ENCODE measurements at regions not wholly inside any gene's neighbourhood (a gene's known extent, or its start where the extent isn't known, plus 50 kb on each side); places are given as distances from the start of the nearest gene placed in this dataset.

- Mint-ChIP-seq H3K9me3 (ENCODE audit: unreplicated experiment) (no peaks in the 10 kb centered on the region), H3K4me3 (ENCODE audit: unreplicated experiment) (no peak overlapping the region), H3K27me3 (ENCODE audit: insufficient read depth, unreplicated experiment) (peaks cover 28% of the 10 kb centered on the region), H3K4me1 (ENCODE audit: insufficient read depth, unreplicated experiment) (peaks cover 11% of the 10 kb centered on the region), H3K36me3 (ENCODE audit: insufficient read depth, unreplicated experiment) (no peaks in the 10 kb centered on the region), H3K27ac (ENCODE audit: low read depth, unreplicated experiment) (no peak overlapping the region)
- CTCF ChIA-PET = interaction anchor here (0.6 kb wide), 2 partner anchors 181 to 325 kb away, joined by 3 read pairs; no protein-coding TSS in a partner anchor
- intact Hi-C loops (cut with micrococcal nuclease) = no loop called here
- BruUV-seq (replicated peaks) = no TSS peak
- TF ChIP-seq CTCF (IDR thresholded peaks at IDR 0.05; ENCODE audit: unreplicated experiment) = no peak
- POLR2A ChIA-PET = no interaction called here
- DNase-seq (ENCODE audit: unreplicated experiment) = no peak
These were observed 341.3 kb upstream of the SHH start for GRCh38 chr7:156153590-156153989.

GRCh38 chr7:156152390-156152789 lies 340.1 kb upstream of the SHH start:
- no peaks in the 10 kb centered on the region for H3K9me3 Mint-ChIP-seq (ENCODE audit: unreplicated experiment)

GRCh38 chr7:156151658-156152057 lies 339.4 kb upstream of the SHH start:
- POLR2A ChIA-PET = interaction anchor here (0.5 kb wide), 1 partner anchor 22 kb away, joined by 3 read pairs; no protein-coding TSS in a partner anchor

More at GRCh38 chr7:156152390-156152789, 340.1 kb upstream of the SHH start:
- Mint-ChIP-seq H3K27ac (ENCODE audit: low read depth, unreplicated experiment) (no peak overlapping the region), H3K27me3 (ENCODE audit: insufficient read depth, unreplicated experiment) (peaks cover 34% of the 10 kb centered on the region), H3K4me3 (ENCODE audit: unreplicated experiment) (no peak overlapping the region), H3K36me3 (ENCODE audit: insufficient read depth, unreplicated experiment) (no peaks in the 10 kb centered on the region), H3K4me1 (ENCODE audit: insufficient read depth, unreplicated experiment) (peaks cover 11% of the 10 kb centered on the region)
- intact Hi-C loops (cut with micrococcal nuclease) = no loop called here
- no TSS peak for BruUV-seq (replicated peaks)
- DNase-seq (ENCODE audit: unreplicated experiment) = no peak
- no peak for TF ChIP-seq CTCF (IDR thresholded peaks at IDR 0.05; ENCODE audit: unreplicated experiment)
- POLR2A ChIA-PET = no interaction called here
- CTCF ChIA-PET = no interaction called here

GRCh38 chr7:156151078-156151477 lies 338.8 kb upstream of the SHH start:
- H3K4me1 Mint-ChIP-seq (ENCODE audit: insufficient read depth, unreplicated experiment) = peaks cover under 1% of the 10 kb centered on the region
- no peak for TF ChIP-seq CTCF (IDR thresholded peaks at IDR 0.05; ENCODE audit: unreplicated experiment)
- ChIA-PET POLR2A (interaction anchor here (0.5 kb wide), 1 partner anchor 21 kb away, joined by 3 read pairs; no protein-coding TSS in a partner anchor), CTCF (interaction anchor here (0.6 kb wide), 1 partner anchor 571 kb away, joined by 4 read pairs; no protein-coding TSS in a partner anchor)
- H3K4me3 Mint-ChIP-seq (ENCODE audit: unreplicated experiment) = no peak overlapping the region
- no peak overlapping the region for H3K27ac Mint-ChIP-seq (ENCODE audit: low read depth, unreplicated experiment)
- H3K36me3 Mint-ChIP-seq (ENCODE audit: insufficient read depth, unreplicated experiment) = no peaks in the 10 kb centered on the region
- H3K27me3 Mint-ChIP-seq (ENCODE audit: insufficient read depth, unreplicated experiment) = peaks cover 47% of the 10 kb centered on the region
- BruUV-seq (replicated peaks) = no TSS peak
- no peak for DNase-seq (ENCODE audit: unreplicated experiment)
- intact Hi-C loops (cut with micrococcal nuclease) = no loop called here
- no peaks in the 10 kb centered on the region for H3K9me3 Mint-ChIP-seq (ENCODE audit: unreplicated experiment)

More at GRCh38 chr7:156151658-156152057, 339.4 kb upstream of the SHH start:
- TF ChIP-seq CTCF (IDR thresholded peaks at IDR 0.05; ENCODE audit: unreplicated experiment) = no peak
- intact Hi-C loops (cut with micrococcal nuclease) = no loop called here
- Mint-ChIP-seq H3K27ac (ENCODE audit: low read depth, unreplicated experiment) (no peak overlapping the region), H3K4me1 (ENCODE audit: insufficient read depth, unreplicated experiment) (peaks cover 6% of the 10 kb centered on the region), H3K36me3 (ENCODE audit: insufficient read depth, unreplicated experiment) (no peaks in the 10 kb centered on the region), H3K27me3 (ENCODE audit: insufficient read depth, unreplicated experiment) (peaks cover 41% of the 10 kb centered on the region), H3K4me3 (ENCODE audit: unreplicated experiment) (no peak overlapping the region), H3K9me3 (ENCODE audit: unreplicated experiment) (no peaks in the 10 kb centered on the region)
- no TSS peak for BruUV-seq (replicated peaks)
- CTCF ChIA-PET = no interaction called here
- DNase-seq (ENCODE audit: unreplicated experiment) = no peak

All from MCF 10A (cell line).